HG02840 (cell line): ENCODE measurements at regions not wholly inside any gene's neighbourhood (a gene's known extent, or its start where the extent isn't known, plus 50 kb on each side); places are given as distances from the start of the nearest gene placed in this dataset.

ENCODE experiments used
- ATAC-seq: cut with Tn5 transposase; IDR thresholded peaks from one replicate; pipeline ENCODE4 v1.9.1; 2021; ENCODE audit warnings: mild to moderate bottlenecking, moderate library complexity, moderate number of reproducible peaks; ENCODE audit not compliant: unreplicated experiment, low FRiP score

- ATAC-seq: no peak
Measured at GRCh38 chr15:96267463-96267862, 63.0 kb upstream of the NR2F2 start.

- ATAC-seq: no peak
Measured at GRCh38 chr15:96268442-96269204, 61.9 kb upstream of the NR2F2 start.

GRCh38 chr15:96270581-96271172 lies 59.8 kb upstream of the NR2F2 start:
- ATAC-seq: no peak

DNA sequence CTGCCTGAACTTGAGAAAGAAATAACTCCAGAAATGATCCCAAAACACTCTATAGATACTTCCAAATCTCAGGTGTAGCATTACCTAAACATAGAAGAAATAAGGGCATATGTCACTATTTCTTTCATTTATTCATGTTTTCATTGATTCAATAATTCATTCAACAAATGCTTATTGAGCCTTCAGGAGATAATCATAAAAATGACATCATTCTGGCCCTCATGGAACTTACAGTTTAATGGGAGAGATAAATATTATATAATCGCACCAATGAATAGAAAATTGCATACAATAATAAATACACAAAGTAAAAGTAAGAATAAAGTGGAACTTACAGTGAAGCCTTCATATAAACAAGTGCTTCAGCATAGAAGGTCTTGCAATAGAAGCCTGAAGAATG lies 58.1 kb upstream of the NR2F2 start:
- no peak for ATAC-seq

DNA sequence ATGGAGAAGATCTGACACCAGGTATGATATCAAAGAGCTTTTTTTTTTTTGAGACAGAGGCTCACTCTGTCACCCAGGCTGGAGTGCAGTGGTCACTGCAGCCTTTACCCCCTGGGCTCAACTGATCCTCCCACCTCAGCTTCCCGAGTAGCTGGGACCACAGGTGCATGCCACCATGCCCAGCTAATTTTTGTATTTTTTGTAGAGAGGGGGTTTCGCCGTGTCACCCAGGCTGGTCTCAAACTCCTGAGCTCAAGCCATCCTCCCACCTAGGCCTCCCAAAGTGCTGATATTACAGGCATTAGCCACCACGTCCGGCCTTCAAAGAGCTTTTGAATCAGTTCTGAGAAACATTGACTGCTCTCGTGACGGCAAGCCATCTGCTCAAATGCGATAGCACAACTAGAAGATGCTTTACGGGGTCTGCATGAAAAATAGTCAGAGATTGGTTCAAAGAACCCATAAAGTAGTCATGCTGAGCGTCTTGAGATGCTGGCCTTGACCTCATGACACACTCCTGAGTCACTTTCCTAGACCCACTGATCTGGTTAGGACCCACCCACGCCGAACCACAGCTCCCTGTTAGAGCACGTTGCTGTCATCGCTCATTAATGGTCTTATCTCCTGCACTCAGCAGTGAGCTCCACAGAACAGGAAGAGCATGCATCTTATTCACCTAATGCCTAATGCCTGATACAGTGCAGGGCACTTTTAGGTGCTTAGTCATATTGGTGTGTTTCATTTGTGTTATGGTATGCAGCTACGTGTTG lies 57.0 kb upstream of the NR2F2 start:
- no peak for ATAC-seq

GRCh38 chr15:96274087-96274440 lies 56.4 kb upstream of the NR2F2 start:
- no peak for ATAC-seq

- ATAC-seq: no peak
Measured at GRCh38 chr15:96274698-96275097, 55.8 kb upstream of the NR2F2 start.

- no peak for ATAC-seq
Measured at GRCh38 chr15:96276438-96277210, 53.9 kb upstream of the NR2F2 start.
